Ectodermal cell (in vitro differentiated cells): ENCODE measurements at regions not wholly inside any gene's neighbourhood (a gene's known extent, or its start where the extent isn't known, plus 50 kb on each side); places are given as distances from the start of the nearest gene placed in this dataset.

Source experiments
- H3K27ac ChIP-seq: 2 replicates; pipeline ENCODE4 v1.7.0; 2013; ENCODE audit warnings: mild to moderate bottlenecking, low read depth, low read length; ENCODE audit not compliant: insufficient read depth, poor library complexity, severe bottlenecking
- H3K27me3 ChIP-seq: 2 replicates; pipeline ENCODE4 v1.7.0; 2013; ENCODE audit warnings: mild to moderate bottlenecking, low read length; ENCODE audit not compliant: insufficient read depth, control insufficient read depth, poor library complexity, severe bottlenecking
- H3K36me3 ChIP-seq: one replicate; pipeline ENCODE4 v1.7.0; 2013; ENCODE audit warnings: low read length; ENCODE audit not compliant: control insufficient read depth, insufficient read depth
- H3K4me1 ChIP-seq: one replicate; pipeline ENCODE4 v1.7.0; 2013; ENCODE audit warnings: low read length; ENCODE audit not compliant: control insufficient read depth, insufficient read depth
- H3K4me3 ChIP-seq: 2 replicates; pipeline ENCODE4 v1.7.0; 2013; ENCODE audit warnings: low read depth, low read length, control low read depth; ENCODE audit not compliant: insufficient read depth
- H3K9me3 ChIP-seq: 2 replicates; pipeline ENCODE4 v1.7.0; 2013; ENCODE audit warnings: mild to moderate bottlenecking, low read length, moderate library complexity; ENCODE audit not compliant: control insufficient read depth
- WGBS, 2 experiments: methylation state at CpG; one replicate each; pipeline ENCODE4 v1.1.7; 2013; ENCODE audit warnings: missing lambda C conversion rate in 2 of 2; 5-methylcytosine and 5-hydroxymethylcytosine counted together

DNA sequence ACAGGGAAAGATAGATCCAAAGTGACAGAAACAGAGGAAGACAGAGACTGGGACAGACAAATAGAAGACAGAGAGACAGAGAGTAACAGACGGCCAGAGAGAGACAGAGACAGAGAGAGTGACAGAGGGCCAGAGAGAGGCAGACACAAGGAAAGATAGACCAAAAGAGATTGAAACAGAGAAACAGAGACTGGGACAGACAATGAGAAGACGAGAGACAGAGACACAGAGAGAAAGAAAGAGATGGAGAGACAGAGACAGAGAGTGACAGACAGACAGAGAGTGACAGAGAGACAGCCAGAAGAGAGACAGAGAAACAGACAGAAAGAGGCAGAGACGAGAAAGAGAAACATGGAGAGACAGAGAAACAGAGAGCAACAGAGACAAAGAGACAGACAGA lies 127.3 kb downstream of the UQCRFS1 start:
- H3K27ac ChIP-seq, result no peak overlapping the region
- H3K27me3 ChIP-seq, result no peaks in the 10 kb centered on the region
- no peaks in the 10 kb centered on the region for H3K9me3 ChIP-seq
- no peaks in the 10 kb centered on the region for H3K36me3 ChIP-seq
- H3K4me1 ChIP-seq, result no peaks in the 10 kb centered on the region
- WGBS, 2 experiments, result 91 to 92% methylated on average over 3 of the region's 3 CpGs
- no peak overlapping the region for H3K4me3 ChIP-seq

DNA sequence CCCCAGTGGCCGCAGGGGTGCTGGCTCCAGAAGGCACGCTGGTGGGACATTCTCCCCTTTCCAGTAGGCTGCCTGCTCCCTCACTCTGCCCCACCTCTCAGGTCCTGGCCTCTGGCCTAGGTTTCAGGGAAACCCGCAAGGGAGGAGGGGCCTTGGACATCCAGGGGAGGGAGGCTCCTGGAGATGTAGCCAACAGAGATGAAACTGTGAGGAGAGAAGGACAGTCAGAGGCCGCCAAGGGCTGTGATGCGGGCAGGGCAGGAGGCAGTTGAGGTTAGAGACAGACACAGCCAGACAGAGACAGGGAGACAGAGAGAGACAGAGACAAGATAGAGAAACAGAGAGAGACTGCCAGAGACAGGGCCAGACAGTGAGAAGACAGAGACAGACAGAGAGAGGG lies 127.7 kb downstream of the UQCRFS1 start:
- Histone ChIP-seq H3K4me1 (no peaks in the 10 kb centered on the region), H3K4me3 (no peak overlapping the region), H3K36me3 (no peaks in the 10 kb centered on the region), H3K27ac (no peak overlapping the region), H3K9me3 (no peaks in the 10 kb centered on the region), H3K27me3 (no peaks in the 10 kb centered on the region)
- WGBS, 2 experiments, result 84 to 89% methylated on average over 5 of the region's 5 CpGs

GRCh38 chr19:29084266-29084665 lies 128.7 kb downstream of the UQCRFS1 start:
- H3K27me3 ChIP-seq, result no peaks in the 10 kb centered on the region
- H3K4me3 ChIP-seq, result no peak overlapping the region
- peaks cover 6% of the 10 kb centered on the region for H3K4me1 ChIP-seq
- WGBS, 2 experiments, result 77 to 86% methylated on average over 9 of the region's 9 CpGs
- no peaks in the 10 kb centered on the region for H3K9me3 ChIP-seq
- no peak overlapping the region for H3K27ac ChIP-seq
- H3K36me3 ChIP-seq, result no peaks in the 10 kb centered on the region

GRCh38 chr19:29083863-29084262 lies 129.1 kb downstream of the UQCRFS1 start:
- WGBS, 2 experiments, result 92 to 94% methylated on average over 6 of the region's 6 CpGs
- H3K9me3 ChIP-seq, result no peaks in the 10 kb centered on the region

GRCh38 chr19:29079356-29080032 lies 133.5 kb downstream of the UQCRFS1 start:
- Histone ChIP-seq H3K27ac (no peak overlapping the region), H3K27me3 (no peaks in the 10 kb centered on the region), H3K4me1 (peaks cover 13% of the 10 kb centered on the region), H3K4me3 (no peak overlapping the region), H3K9me3 (no peaks in the 10 kb centered on the region), H3K36me3 (no peaks in the 10 kb centered on the region)
- WGBS, 2 experiments, result 84% methylated on average over 14 of the region's 14 CpGs

More at GRCh38 chr19:29083863-29084262, 129.1 kb downstream of the UQCRFS1 start:
- Histone ChIP-seq H3K36me3 (no peaks in the 10 kb centered on the region), H3K27me3 (no peaks in the 10 kb centered on the region), H3K27ac (no peak overlapping the region), H3K4me1 (peaks cover 10% of the 10 kb centered on the region), H3K4me3 (no peak overlapping the region)

GRCh38 chr19:29076963-29077362 lies 136.0 kb downstream of the UQCRFS1 start:
- WGBS, 2 experiments, result 75 to 88% methylated on average over 4 of the region's 4 CpGs
- Histone ChIP-seq H3K27me3 (no peaks in the 10 kb centered on the region), H3K4me1 (peaks cover 13% of the 10 kb centered on the region), H3K27ac (no peak overlapping the region), H3K9me3 (no peaks in the 10 kb centered on the region), H3K36me3 (no peaks in the 10 kb centered on the region), H3K4me3 (no peak overlapping the region)

DNA sequence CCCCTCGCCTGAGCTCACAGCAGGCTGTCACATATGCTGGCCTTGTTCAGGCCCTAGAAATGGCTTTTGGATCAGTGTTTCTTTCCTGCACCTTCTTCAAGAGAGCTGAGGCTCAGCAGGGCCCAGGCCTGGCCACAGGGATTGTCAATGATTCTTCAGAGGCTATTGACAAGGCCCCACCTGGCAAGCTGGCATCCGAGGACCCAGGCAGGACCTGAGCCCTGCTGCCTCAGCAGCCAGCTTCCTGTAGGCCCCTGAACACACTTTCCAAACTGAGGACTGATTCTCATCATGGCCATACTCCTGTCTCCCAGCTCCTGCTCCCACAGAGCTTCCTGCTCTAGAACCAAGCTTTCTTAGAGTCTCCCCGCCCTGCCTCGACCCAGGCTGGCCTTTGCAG lies 136.8 kb downstream of the UQCRFS1 start:
- 91 to 96% methylated on average over 4 of the region's 4 CpGs for WGBS, 2 experiments

GRCh38 chr19:29075149-29075548 lies 137.8 kb downstream of the UQCRFS1 start:
- WGBS, 2 experiments, result 95 to 97% methylated on average over 2 of the region's 2 CpGs
- no peaks in the 10 kb centered on the region for H3K36me3 ChIP-seq
- H3K27ac ChIP-seq, result no peak overlapping the region
- H3K4me1 ChIP-seq, result peaks cover 13% of the 10 kb centered on the region
- no peak overlapping the region for H3K4me3 ChIP-seq
- no peaks in the 10 kb centered on the region for H3K9me3 ChIP-seq
- H3K27me3 ChIP-seq, result no peaks in the 10 kb centered on the region

More for the DNA sequence above, 136.8 kb downstream of the UQCRFS1 start:
- no peaks in the 10 kb centered on the region for H3K36me3 ChIP-seq
- no peak overlapping the region for H3K27ac ChIP-seq
- no peak overlapping the region for H3K4me3 ChIP-seq
- peaks cover 13% of the 10 kb centered on the region for H3K4me1 ChIP-seq
- no peaks in the 10 kb centered on the region for H3K9me3 ChIP-seq
- H3K27me3 ChIP-seq, result no peaks in the 10 kb centered on the region

DNA sequence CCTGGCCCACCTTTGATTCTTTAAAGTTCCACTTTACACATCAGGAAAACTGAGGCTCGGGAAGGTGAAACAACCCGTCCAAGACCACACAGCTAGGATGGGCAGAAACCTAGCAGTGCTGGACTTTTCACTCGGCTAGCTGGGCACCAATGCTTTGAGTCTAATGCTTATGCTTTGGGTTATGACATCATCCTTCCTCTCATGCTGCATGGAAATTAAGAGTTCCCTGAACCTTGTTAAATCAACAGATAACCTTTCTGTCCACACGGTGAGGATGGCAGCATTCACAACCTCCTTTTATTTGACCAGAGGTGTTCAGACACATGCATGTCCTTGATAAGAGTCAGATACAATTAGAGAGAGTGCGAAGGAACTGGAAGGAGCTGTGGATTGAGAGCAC lies 138.4 kb downstream of the UQCRFS1 start:
- WGBS, 2 experiments, result 94 to 96% methylated on average over 5 of the region's 5 CpGs
- no peak overlapping the region for H3K27ac ChIP-seq
- no peaks in the 10 kb centered on the region for H3K27me3 ChIP-seq
- H3K4me1 ChIP-seq, result peaks cover 10% of the 10 kb centered on the region
- H3K9me3 ChIP-seq, result no peaks in the 10 kb centered on the region
- H3K4me3 ChIP-seq, result no peak overlapping the region
- no peaks in the 10 kb centered on the region for H3K36me3 ChIP-seq

DNA sequence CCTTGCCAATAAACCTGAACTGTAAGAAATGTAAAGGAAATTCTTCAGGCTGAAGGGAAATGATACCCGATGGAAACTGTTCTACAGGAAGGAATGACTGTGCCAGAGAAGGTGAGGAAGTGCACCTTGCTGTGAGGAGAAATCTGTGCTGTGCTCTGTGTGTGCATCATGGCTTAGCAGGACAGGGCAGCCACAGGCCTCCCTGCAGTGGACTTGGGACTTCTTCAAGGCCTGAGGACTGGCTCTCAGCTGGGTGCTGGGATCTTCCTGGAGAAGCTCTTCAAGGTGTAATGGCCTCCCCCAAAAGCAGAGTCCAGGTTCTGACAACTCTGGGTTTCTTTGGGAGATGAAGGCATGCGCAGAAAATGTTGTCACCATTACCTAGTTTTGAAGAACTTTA lies 145.1 kb downstream of the UQCRFS1 start:
- 93 to 95% methylated on average over 2 of the region's 2 CpGs for WGBS, 2 experiments
- Histone ChIP-seq H3K27ac (no peak overlapping the region), H3K4me1 (no peaks in the 10 kb centered on the region), H3K27me3 (no peaks in the 10 kb centered on the region), H3K9me3 (no peaks in the 10 kb centered on the region), H3K4me3 (no peak overlapping the region), H3K36me3 (no peaks in the 10 kb centered on the region)
